Kasumi-1 (cell line): ENCODE measurements at regions not wholly inside any gene's neighbourhood (a gene's known extent, or its start where the extent isn't known, plus 50 kb on each side); places are given as distances from the start of the nearest gene placed in this dataset.

ENCODE experiments used
- DNase-seq, 2 experiments: peaks; one replicate each; lab custom pipeline; 2025; lab: John Stamatoyannopoulos, UW

GRCh38 chr2:205902041-205902899 lies 183.7 kb downstream of the INO80D start:
- no peak for DNase-seq

GRCh38 chr2:205901491-205901890 lies 184.5 kb downstream of the INO80D start:
- no peak for DNase-seq

DNA sequence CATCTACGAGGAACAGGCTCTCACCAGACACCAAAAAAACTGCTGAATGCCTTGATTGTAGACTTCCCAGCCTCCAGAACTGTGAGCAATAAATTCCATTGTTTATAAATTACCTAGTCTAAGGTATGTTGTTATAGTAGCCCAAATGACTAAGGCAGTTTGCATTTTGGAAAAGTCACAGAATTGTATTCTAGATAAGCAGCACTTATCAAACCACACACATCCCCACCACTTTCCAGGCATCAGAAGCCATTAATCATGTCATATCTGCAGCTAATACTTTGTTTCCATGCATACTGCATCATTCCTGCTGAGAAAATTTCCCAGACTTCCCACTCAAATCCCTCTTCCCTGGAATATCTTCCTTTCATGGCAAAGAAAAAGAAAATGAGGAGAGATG lies 187.2 kb downstream of the INO80D start:
- no peak for DNase-seq

- no peak for DNase-seq
These were observed 189.9 kb downstream of the INO80D start for GRCh38 chr2:205895981-205896655.

GRCh38 chr2:205892665-205893259 lies 193.2 kb downstream of the INO80D start:
- no peak for DNase-seq

DNA sequence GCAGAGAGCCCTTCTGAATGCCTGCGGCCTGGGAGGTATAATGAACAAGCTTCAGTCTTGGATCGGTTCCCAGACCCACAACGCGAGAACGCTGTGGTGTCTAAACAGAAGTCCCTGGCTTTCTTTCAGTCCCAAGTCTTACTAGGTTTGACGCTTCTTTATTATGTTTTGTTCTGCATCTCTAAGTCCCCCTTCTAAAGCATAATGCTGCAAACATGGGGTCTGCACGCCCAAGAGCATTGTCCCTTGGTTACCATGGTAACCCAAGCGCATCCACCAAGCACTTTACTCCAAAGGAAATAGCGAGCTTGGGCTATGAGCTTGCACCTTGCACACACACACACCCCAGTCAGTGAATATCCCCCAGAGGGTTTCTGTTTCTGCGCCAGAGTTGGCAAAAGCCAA lies 193.7 kb downstream of the INO80D start:
- DNase-seq, result no peak

DNA sequence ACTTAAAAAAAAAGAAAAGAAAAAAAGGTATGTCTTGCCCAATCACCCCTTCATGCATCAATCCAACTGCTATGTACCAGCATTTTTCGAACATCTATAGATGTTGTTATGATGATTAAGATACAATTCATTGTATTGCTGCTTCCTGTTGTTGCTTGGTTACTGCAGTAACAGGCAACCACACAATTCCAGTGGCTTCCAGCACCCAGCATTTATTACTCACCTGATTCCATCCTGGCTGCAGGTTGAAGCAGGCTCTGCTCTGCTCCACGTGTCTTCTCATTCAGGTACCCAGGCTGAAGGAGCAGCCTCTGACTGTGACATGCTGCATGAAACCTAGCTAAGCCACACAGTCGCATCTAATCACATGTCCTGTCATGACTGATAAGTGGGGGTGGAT lies 196.9 kb downstream of the INO80D start:
- DNase-seq, result no peak

GRCh38 chr2:205887637-205888036 lies 198.3 kb downstream of the INO80D start:
- no peak for DNase-seq

GRCh38 chr2:205885492-205886099 lies 200.4 kb downstream of the INO80D start:
- DNase-seq, result peak; percentile 29 to 39

- no peak for DNase-seq
These were observed 201.7 kb downstream of the NRP2 start for GRCh38 chr2:205883965-205884364.

DNA sequence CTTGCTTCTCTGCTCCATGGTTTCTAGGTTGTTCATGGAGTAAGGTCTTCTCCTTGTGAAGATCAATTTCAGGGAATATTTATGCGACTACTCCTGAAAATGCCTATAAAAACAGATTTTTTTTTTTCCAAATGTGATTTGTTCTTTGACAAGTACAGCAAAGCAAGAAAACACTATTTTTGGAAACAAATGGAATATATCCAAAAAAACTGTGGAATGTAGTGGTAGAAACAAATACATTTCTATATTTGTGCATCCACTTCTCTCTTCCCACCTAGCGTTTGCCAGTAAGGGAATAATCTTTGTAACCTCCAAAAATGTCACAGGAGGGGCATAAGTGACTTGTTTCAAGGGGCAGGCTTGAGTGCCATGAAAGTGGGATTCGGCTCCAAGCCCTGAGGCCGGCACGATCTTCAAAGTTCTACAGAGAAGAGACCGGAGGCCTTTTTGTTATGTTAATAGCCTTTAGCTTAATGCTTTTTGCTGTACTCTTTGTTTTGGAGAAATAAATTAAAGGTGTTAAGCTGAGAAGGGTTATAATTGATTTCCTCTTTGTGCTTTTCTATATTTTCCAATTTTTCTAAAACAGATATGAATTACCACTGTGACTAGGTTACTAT lies 200.6 kb downstream of the NRP2 start:
- no peak for DNase-seq

DNA sequence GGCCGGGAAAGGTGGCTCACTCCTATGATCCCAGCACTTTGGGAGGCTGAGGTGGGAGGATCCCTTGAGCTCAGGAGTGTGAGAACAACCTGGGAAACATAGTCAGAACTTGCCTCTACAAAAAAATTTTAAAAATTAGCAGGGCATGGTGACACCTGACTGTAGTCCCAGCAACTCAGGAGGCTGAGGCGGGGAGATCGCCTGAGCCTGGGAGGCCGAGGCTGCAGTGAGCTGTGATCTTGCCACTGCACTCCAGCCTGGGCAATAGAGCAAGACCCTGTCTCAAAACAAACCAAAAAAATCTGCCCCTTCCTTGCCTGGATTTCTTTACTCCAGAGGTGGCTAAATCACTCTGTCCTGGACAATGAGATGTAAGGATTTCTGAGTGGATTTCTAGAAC lies 197.7 kb downstream of the NRP2 start:
- no peak for DNase-seq

- DNase-seq, result no peak
These were observed 196.9 kb downstream of the NRP2 start for GRCh38 chr2:205878999-205879762.

GRCh38 chr2:205877496-205877895 lies 195.2 kb downstream of the NRP2 start:
- DNase-seq, result no peak

DNA sequence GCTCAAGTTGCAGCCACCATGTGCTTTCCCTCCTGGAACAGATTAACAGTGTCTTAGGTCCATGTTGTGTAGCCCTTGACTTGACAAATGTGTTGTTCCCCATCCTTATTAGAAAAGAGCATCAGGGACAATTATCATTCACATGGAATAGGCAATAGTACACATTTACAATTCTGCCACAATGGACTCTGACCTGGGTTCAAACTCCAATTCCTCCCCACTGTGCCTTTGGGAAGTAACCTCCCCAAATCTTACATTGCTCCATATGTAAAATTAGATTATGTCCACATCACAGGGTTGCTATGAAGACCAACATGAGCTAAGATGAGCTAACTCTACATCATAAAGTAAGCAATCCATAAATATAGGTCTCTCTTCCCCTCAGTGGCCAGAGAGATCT lies 193.8 kb downstream of the NRP2 start:
- no peak for DNase-seq

- DNase-seq, result no peak
These were observed 190.4 kb downstream of the NRP2 start for GRCh38 chr2:205872716-205873115.

GRCh38 chr2:205869439-205869838 lies 187.1 kb downstream of the NRP2 start:
- DNase-seq, result no peak

GRCh38 chr2:205868773-205869333 lies 186.6 kb downstream of the NRP2 start:
- DNase-seq, result peak; percentile 55 to 74

DNA sequence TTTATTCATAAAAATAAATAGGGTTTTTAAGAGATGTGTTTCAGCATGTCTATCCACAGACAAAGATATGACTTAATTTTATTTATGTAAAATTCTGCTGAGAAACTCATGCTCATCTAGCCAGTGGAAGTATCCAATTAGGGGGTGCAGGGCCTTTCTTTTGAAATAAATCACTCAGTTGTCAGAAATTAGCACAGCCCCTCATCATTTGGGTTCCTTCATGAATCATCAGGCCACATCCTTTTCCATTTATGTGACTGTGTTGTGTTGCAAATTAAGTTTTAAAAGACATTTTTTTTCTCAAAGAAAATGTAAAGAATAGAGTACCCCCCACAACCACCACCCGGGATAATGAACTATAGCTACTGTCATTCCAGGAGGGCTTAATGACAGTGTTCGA lies 185.8 kb downstream of the NRP2 start:
- no peak for DNase-seq

- DNase-seq, result no peak
These were observed 185.1 kb downstream of the NRP2 start for GRCh38 chr2:205867371-205867770.

GRCh38 chr2:205865905-205866441 lies 183.7 kb downstream of the NRP2 start:
- DNase-seq, result no peak
